ENCODE measurements at regions not wholly inside any gene's neighbourhood (a gene's known extent, or its start where the extent isn't known, plus 50 kb on each side); places are given as distances from the start of the nearest gene placed in this dataset.

DNA sequence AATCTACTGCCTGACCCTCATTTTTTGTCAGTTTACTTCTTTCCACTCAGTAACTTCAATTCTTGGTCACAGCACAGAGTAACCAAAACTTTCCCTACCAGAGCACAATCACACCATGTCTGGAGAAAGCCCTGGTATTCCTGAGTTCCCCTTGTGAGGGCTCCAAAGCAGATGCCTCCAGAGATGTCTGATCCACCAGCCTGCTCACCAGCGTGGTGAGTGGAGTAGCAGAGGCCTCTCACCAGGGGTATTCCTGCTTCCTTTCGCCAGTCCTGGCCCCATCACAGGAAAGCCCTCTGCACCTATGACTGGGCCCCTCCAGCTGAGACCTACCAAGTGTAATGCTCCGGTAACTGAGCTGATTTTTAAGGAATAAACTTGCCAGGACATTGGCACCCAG, 205.4 kb upstream of the HS3ST3A1 start:
- Histone ChIP-seq H3K27ac (ENCODE audit: low read length) (no peak overlapping the region), H4K20me1 (ENCODE audit: insufficient read depth) (no peaks in the 10 kb centered on the region), H3K9ac (ENCODE audit: low read length) (no peak overlapping the region), H3K79me2 (replicated peaks; ENCODE audit: insufficient read depth, low read length) (no peaks in the 10 kb centered on the region), H3K9me3 (ENCODE audit: low read length) (no peaks in the 10 kb centered on the region), H3K4me3 (ENCODE audit: low read length) (no peak overlapping the region), H3K27me3 (ENCODE audit: insufficient read depth, low read depth, low read length) (no peaks in the 10 kb centered on the region), H3K9me2 (ENCODE audit: insufficient read depth, low read length) (no peaks in the 10 kb centered on the region), H3K4me2 (ENCODE audit: low read length) (no peak overlapping the region), H3F3A (ENCODE audit: insufficient read depth, low read length, poor library complexity, severe bottlenecking) (no peaks in the 10 kb centered on the region), H3K36me3 (ENCODE audit: insufficient read depth, low read length) (no peaks in the 10 kb centered on the region), H2AFZ (ENCODE audit: low read depth, low read length) (no peak overlapping the region)
- TF ChIP-seq MXI1 (conservative IDR thresholded peaks at IDR 0.05; ENCODE audit: poor library complexity, severe bottlenecking): no peak
- TF ChIP-seq RAD21 (conservative IDR thresholded peaks at IDR 0.05): no peak

DNA sequence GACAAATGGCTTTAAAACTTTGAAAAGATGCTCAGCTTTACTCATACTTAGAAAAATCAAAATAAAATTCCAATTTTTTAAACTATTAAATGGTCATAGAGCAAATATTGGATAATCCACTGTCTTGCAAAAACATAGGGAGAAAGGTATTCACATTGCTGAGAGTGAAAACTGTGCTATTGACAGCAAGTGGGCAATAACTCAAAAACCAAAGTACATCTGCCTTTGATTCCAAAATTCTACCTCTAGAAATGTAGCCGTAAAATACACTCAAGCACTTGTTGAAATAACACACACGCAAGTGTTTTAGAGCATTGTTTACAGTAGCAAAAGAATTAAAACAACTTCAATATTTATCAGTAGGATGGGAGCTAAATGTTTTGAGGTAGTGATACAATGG, 210.6 kb upstream of the HS3ST3A1 start:
- TF ChIP-seq EP300 (conservative IDR thresholded peaks at IDR 0.05; ENCODE audit: poor library complexity, severe bottlenecking) (no peak), SMC3 (conservative IDR thresholded peaks at IDR 0.05; ENCODE audit: poor library complexity) (no peak), MXI1 (conservative IDR thresholded peaks at IDR 0.05; ENCODE audit: poor library complexity, severe bottlenecking) (no peak), TAF1 (IDR thresholded peaks at IDR 0.05; ENCODE audit: low read depth) (no peak), RAD21 (conservative IDR thresholded peaks at IDR 0.05) (no peak), POLR2AphosphoS5 (IDR thresholded peaks at IDR 0.05) (no peak), EZH2 (IDR thresholded peaks at IDR 0.05; ENCODE audit: borderline replicate concordance, insufficient read depth, low read length, poor library complexity, severe bottlenecking) (no peak)
- TF ChIP-seq, protein P1, sequence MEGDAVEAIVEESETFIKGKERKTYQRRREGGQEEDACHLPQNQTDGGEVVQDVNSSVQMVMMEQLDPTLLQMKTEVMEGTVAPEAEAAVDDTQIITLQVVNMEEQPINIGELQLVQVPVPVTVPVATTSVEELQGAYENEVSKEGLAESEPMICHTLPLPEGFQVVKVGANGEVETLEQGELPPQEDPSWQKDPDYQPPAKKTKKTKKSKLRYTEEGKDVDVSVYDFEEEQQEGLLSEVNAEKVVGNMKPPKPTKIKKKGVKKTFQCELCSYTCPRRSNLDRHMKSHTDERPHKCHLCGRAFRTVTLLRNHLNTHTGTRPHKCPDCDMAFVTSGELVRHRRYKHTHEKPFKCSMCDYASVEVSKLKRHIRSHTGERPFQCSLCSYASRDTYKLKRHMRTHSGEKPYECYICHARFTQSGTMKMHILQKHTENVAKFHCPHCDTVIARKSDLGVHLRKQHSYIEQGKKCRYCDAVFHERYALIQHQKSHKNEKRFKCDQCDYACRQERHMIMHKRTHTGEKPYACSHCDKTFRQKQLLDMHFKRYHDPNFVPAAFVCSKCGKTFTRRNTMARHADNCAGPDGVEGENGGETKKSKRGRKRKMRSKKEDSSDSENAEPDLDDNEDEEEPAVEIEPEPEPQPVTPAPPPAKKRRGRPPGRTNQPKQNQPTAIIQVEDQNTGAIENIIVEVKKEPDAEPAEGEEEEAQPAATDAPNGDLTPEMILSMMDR (IDR thresholded peaks at IDR 0.05; ENCODE audit: poor library complexity, severe bottlenecking): no peak
- TF ChIP-seq, protein P2, sequence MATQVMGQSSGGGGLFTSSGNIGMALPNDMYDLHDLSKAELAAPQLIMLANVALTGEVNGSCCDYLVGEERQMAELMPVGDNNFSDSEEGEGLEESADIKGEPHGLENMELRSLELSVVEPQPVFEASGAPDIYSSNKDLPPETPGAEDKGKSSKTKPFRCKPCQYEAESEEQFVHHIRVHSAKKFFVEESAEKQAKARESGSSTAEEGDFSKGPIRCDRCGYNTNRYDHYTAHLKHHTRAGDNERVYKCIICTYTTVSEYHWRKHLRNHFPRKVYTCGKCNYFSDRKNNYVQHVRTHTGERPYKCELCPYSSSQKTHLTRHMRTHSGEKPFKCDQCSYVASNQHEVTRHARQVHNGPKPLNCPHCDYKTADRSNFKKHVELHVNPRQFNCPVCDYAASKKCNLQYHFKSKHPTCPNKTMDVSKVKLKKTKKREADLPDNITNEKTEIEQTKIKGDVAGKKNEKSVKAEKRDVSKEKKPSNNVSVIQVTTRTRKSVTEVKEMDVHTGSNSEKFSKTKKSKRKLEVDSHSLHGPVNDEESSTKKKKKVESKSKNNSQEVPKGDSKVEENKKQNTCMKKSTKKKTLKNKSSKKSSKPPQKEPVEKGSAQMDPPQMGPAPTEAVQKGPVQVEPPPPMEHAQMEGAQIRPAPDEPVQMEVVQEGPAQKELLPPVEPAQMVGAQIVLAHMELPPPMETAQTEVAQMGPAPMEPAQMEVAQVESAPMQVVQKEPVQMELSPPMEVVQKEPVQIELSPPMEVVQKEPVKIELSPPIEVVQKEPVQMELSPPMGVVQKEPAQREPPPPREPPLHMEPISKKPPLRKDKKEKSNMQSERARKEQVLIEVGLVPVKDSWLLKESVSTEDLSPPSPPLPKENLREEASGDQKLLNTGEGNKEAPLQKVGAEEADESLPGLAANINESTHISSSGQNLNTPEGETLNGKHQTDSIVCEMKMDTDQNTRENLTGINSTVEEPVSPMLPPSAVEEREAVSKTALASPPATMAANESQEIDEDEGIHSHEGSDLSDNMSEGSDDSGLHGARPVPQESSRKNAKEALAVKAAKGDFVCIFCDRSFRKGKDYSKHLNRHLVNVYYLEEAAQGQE (IDR thresholded peaks at IDR 0.05; ENCODE audit: borderline replicate concordance): no peak
- H3K36me3 ChIP-seq (ENCODE audit: insufficient read depth, low read length): no peaks in the 10 kb centered on the region
- H2AFZ ChIP-seq (ENCODE audit: low read depth, low read length): no peak overlapping the region
- H4K20me1 ChIP-seq (ENCODE audit: insufficient read depth): no peaks in the 10 kb centered on the region
- no peaks in the 10 kb centered on the region for H3K9me2 ChIP-seq (ENCODE audit: insufficient read depth, low read length)
- H3K27me3 ChIP-seq (ENCODE audit: insufficient read depth, low read depth, low read length): no peaks in the 10 kb centered on the region
- H3K27ac ChIP-seq (ENCODE audit: low read length): no peak overlapping the region
- H3K4me2 ChIP-seq (ENCODE audit: low read length): no peak overlapping the region
- no peaks in the 10 kb centered on the region for H3F3A ChIP-seq (ENCODE audit: insufficient read depth, low read length, poor library complexity, severe bottlenecking)
- no peaks in the 10 kb centered on the region for H3K79me2 ChIP-seq (replicated peaks; ENCODE audit: insufficient read depth, low read length)
- no peaks in the 10 kb centered on the region for H3K9me3 ChIP-seq (ENCODE audit: low read length)
- H3K9ac ChIP-seq (ENCODE audit: low read length): no peak overlapping the region
- H3K4me3 ChIP-seq (ENCODE audit: low read length): no peak overlapping the region
